Keratinocyte (primary cell): ENCODE measurements at regions not wholly inside any gene's neighbourhood (a gene's known extent, or its start where the extent isn't known, plus 50 kb on each side); places are given as distances from the start of the nearest gene placed in this dataset.

Source experiments
- DNase-seq: peaks from one replicate; pipeline ENCODE4 v3.0.0-alpha.2; 2011; ENCODE audit warnings: low read depth, missing footprints, low spot score
- FAIRE-seq: peaks from 2 replicates; lab custom pipeline; 2011; peaks lifted over from hg19 to GRCh38; lab: Jason Lieb, UNC
- H2AFZ ChIP-seq: 2 replicates; pipeline ENCODE4 v1.6.0; 2012; ENCODE audit warnings: low read length, control low read depth, inconsistent platforms; ENCODE audit not compliant: control insufficient read depth
- H3K27ac ChIP-seq: 2 replicates; pipeline ENCODE4 v1.5.1; 2011; ENCODE audit warnings: low read length; ENCODE audit not compliant: control insufficient read depth, insufficient read depth
- H3K27me3 ChIP-seq: 3 replicates; pipeline ENCODE4 v1.6.0; 2011; ENCODE audit warnings: low read length; ENCODE audit not compliant: control insufficient read depth, insufficient read depth; ENCODE audit errors: extremely low read depth
- H3K36me3 ChIP-seq, 2 experiments: 2 replicates in 1 of 2; 3 replicates in 1 of 2; pipeline ENCODE4 v1.5.1; 2011; ENCODE audit warnings: low read length in 2 of 2, mild to moderate bottlenecking in 1 of 2; ENCODE audit not compliant: control insufficient read depth in 2 of 2, insufficient read depth in 2 of 2; ENCODE audit errors: extremely low read depth in 1 of 2
- H3K4me1 ChIP-seq: 3 replicates; pipeline ENCODE4 v1.5.1; 2011; ENCODE audit warnings: low read length; ENCODE audit not compliant: control insufficient read depth, insufficient read depth; ENCODE audit errors: extremely low read depth
- H3K4me2 ChIP-seq: 3 replicates; pipeline ENCODE4 v1.6.0; 2011; ENCODE audit warnings: low read depth, low read length; ENCODE audit not compliant: control insufficient read depth, insufficient read depth; ENCODE audit errors: extremely low read depth
- H3K4me3 ChIP-seq, 3 experiments: fragments of 200-600 bp in 1 of 3; sonication (generic) in 1 of 3; 2 replicates in 2 of 3; 3 replicates in 1 of 3; pipeline ENCODE4 v1.5.1; 2011 to 2016; ENCODE audit warnings: low read length in 3 of 3, mild to moderate bottlenecking in 3 of 3, control low read depth in 2 of 3, inconsistent platforms in 1 of 3, low read depth in 1 of 3, mixed read lengths in 1 of 3, mixed run types in 1 of 3, moderate library complexity in 1 of 3; ENCODE audit not compliant: control insufficient read depth in 2 of 3, insufficient read depth in 2 of 3; ENCODE audit errors: extremely low read depth in 1 of 3
- H3K79me2 ChIP-seq: 2 replicates; pipeline ENCODE4 v1.6.0; 2012; ENCODE audit warnings: low read length; ENCODE audit not compliant: control insufficient read depth, insufficient read depth
- H3K9ac ChIP-seq: 3 replicates; pipeline ENCODE4 v1.6.0; 2011; ENCODE audit warnings: low read length; ENCODE audit not compliant: control insufficient read depth, insufficient read depth; ENCODE audit errors: extremely low read depth
- H3K9me1 ChIP-seq: 3 replicates; pipeline ENCODE4 v1.6.0; 2011; ENCODE audit warnings: low read length; ENCODE audit not compliant: control insufficient read depth, insufficient read depth; ENCODE audit errors: extremely low read depth
- H3K9me3 ChIP-seq: 2 replicates; pipeline ENCODE4 v1.5.1; 2012; ENCODE audit warnings: low read depth, low read length; ENCODE audit not compliant: control insufficient read depth
- H4K20me1 ChIP-seq: 3 replicates; pipeline ENCODE4 v1.6.0; 2011; ENCODE audit warnings: low read length; ENCODE audit not compliant: control insufficient read depth, insufficient read depth; ENCODE audit errors: extremely low read depth
- CTCF ChIP-seq, 3 experiments: IDR thresholded peaks in 1 of 3; conservative IDR thresholded peaks in 1 of 3; optimal IDR thresholded peaks in 1 of 3; 2 replicates in 2 of 3; 3 replicates in 1 of 3; pipeline versions ENCODE3 to v1.5.1; 2011; ENCODE audit warnings: low read length in 3 of 3, mild to moderate bottlenecking in 3 of 3, moderate library complexity in 2 of 3, control low read depth in 1 of 3, inconsistent platforms in 1 of 3; ENCODE audit not compliant: insufficient read depth in 2 of 3; ENCODE audit errors: extremely low read depth in 1 of 3
- EZH2 ChIP-seq: IDR thresholded peaks from one replicate; pipeline ENCODE4 v1.6.1; 2012; ENCODE audit warnings: inconsistent platforms, mild to moderate bottlenecking, low read length, moderate library complexity
- dilution Hi-C: fragments of 300-500 bp; cut with MboI; formaldehyde crosslinking; loops from one replicate; pipeline ENCODE4 v1.7.0; 2020; ENCODE audit warnings: low sequenced_read_pairs; ENCODE audit not compliant: extremely low pct_ligation_motif_present

- FAIRE-seq (no peak), DNase-seq (no peak)
- Histone ChIP-seq H3K4me3 (no peak overlapping the region), H3K27ac (no peak overlapping the region), H3K4me1 (no peaks in the 10 kb centered on the region), H3K36me3 (no peaks in the 10 kb centered on the region), H2AFZ (no peak overlapping the region), H3K9me1 (no peaks in the 10 kb centered on the region), H3K4me2 (no peak overlapping the region), H3K9me3 (no peaks in the 10 kb centered on the region), H3K79me2 (no peaks in the 10 kb centered on the region), H4K20me1 (no peaks in the 10 kb centered on the region), H3K27me3 (no peaks in the 10 kb centered on the region), H3K9ac (no peak overlapping the region)
- dilution Hi-C loops: no loop called here
- no peak for TF ChIP-seq EZH2
- TF ChIP-seq CTCF (optimal IDR thresholded peaks at IDR 0.05 in 1 of 3, IDR thresholded peaks at IDR 0.05 in 1 of 3, conservative IDR thresholded peaks at IDR 0.05 in 1 of 3; ENCODE audit: extremely low read depth in 1 of 3, insufficient read depth in 2 of 3, low read length in 3 of 3): no peak
Observed at GRCh38 chr11:15607361-15608036, 492.8 kb downstream of the INSC start.

- no peak overlapping the region for H3K9ac ChIP-seq
- H3K4me1 ChIP-seq: no peaks in the 10 kb centered on the region
- no peaks in the 10 kb centered on the region for H3K36me3 ChIP-seq
- H3K27me3 ChIP-seq: no peaks in the 10 kb centered on the region
- no peak overlapping the region for H2AFZ ChIP-seq
- no peak overlapping the region for H3K27ac ChIP-seq
- TF ChIP-seq EZH2 (no peak), CTCF (optimal IDR thresholded peaks at IDR 0.05 in 1 of 3, IDR thresholded peaks at IDR 0.05 in 1 of 3, conservative IDR thresholded peaks at IDR 0.05 in 1 of 3; ENCODE audit: extremely low read depth in 1 of 3, insufficient read depth in 2 of 3, low read length in 3 of 3) (no peak)
- no peaks in the 10 kb centered on the region for H3K9me1 ChIP-seq
- H3K4me3 ChIP-seq: no peak overlapping the region
- no peaks in the 10 kb centered on the region for H4K20me1 ChIP-seq
- no peak for FAIRE-seq
- DNase-seq: no peak
- H3K9me3 ChIP-seq: no peaks in the 10 kb centered on the region
- no peaks in the 10 kb centered on the region for H3K79me2 ChIP-seq
- no peak overlapping the region for H3K4me2 ChIP-seq
- dilution Hi-C loops: no loop called here
Observed at GRCh38 chr11:15609445-15609844, 494.7 kb downstream of the INSC start.
